BLaER1 (cell line): ENCODE measurements at regions not wholly inside any gene's neighbourhood (a gene's known extent, or its start where the extent isn't known, plus 50 kb on each side); places are given as distances from the start of the nearest gene placed in this dataset.
"Not testable (repeated sequence)": the region's sequence is repeated elsewhere in the genome, so short reads cannot be mapped to it uniquely, and the experiment has no call there.

Source experiments
- H3K27ac ChIP-seq: shearing (Covaris generic); formaldehyde crosslinking; 2 replicates; pipeline ENCODE4 v1.8.1; 2022
- H3K27me3 ChIP-seq: shearing (Covaris generic); formaldehyde crosslinking; 2 replicates; pipeline ENCODE4 v1.8.1; 2022
- H3K36me3 ChIP-seq: shearing (Covaris generic); formaldehyde crosslinking; 2 replicates; pipeline ENCODE4 v1.8.1; 2022
- H3K4me1 ChIP-seq: shearing (Covaris generic); formaldehyde crosslinking; 2 replicates; pipeline ENCODE4 v1.8.1; 2022
- H3K4me2 ChIP-seq: shearing (Covaris generic); formaldehyde crosslinking; 2 replicates; pipeline ENCODE4 v1.8.1; 2022
- H3K4me3 ChIP-seq: shearing (Covaris generic); formaldehyde crosslinking; 2 replicates; pipeline ENCODE4 v1.8.1; 2022
- H3K9ac ChIP-seq: shearing (Covaris generic); formaldehyde crosslinking; 2 replicates; pipeline ENCODE4 v1.8.1; 2022
- H3K9me3 ChIP-seq: shearing (Covaris generic); formaldehyde crosslinking; 2 replicates; pipeline ENCODE4 v1.8.1; 2022
- H4K20me1 ChIP-seq: shearing (Covaris generic); formaldehyde crosslinking; 2 replicates; pipeline ENCODE4 v1.8.1; 2022
- Cebpa-rat ChIP-seq: shearing (Covaris generic); IDR thresholded peaks from 2 replicates; pipeline ENCODE4 v1.8.1; 2022

DNA sequence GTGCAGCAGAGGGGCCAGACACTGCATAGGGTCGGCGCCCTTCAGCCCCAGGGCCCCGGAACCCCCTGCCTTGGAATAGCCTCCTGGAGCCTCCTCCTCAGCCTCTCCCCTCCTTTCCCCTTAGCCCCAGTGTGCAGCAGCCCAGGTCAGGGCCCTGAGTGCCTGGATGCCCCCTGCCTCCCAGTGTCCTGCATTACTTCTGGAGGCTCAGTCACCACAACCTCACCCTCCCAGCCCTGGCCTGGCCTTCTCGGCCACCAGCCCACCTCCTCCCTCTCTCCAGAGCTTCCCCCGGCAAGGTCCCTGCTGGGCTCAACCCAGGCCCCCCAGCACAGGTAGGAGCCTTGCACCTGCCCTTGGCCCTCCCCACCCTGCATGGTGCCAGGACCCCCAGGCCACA, 100.3 kb downstream of the TMEM121 start:
- not testable (repeated sequence) for H3K9me3 ChIP-seq, H3K4me2 ChIP-seq, H3K4me3 ChIP-seq, H3K27ac ChIP-seq, H3K9ac ChIP-seq, H4K20me1 ChIP-seq, H3K27me3 ChIP-seq, H3K36me3 ChIP-seq
- peaks cover 17% of the 10 kb centered on the region for H3K4me1 ChIP-seq

DNA sequence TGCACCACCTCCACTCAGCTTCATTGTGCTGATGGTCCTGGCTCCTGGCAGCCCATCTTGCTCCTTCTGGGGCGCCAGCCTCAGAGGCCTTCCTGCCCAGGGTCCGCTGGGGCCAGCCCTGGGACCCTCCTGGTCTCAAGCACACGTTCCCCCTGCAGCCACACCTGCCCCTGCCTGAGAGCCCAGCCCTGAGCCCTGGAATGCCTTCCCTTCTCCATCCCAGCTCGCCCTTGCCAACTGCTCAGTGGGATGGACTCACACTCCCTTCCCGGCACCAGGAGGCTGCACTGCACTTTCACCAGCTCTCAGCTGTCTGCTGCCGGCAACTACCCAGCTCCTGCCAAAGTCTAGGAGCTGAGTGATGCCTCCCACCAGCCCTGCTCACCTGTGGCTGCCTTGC, 100.9 kb downstream of the TMEM121 start:
- not testable (repeated sequence) for H4K20me1 ChIP-seq, H3K9me3 ChIP-seq, H3K27me3 ChIP-seq, H3K4me2 ChIP-seq, H3K4me3 ChIP-seq, H3K27ac ChIP-seq, H3K9ac ChIP-seq, H3K36me3 ChIP-seq
- H3K4me1 ChIP-seq: peaks cover 17% of the 10 kb centered on the region

DNA sequence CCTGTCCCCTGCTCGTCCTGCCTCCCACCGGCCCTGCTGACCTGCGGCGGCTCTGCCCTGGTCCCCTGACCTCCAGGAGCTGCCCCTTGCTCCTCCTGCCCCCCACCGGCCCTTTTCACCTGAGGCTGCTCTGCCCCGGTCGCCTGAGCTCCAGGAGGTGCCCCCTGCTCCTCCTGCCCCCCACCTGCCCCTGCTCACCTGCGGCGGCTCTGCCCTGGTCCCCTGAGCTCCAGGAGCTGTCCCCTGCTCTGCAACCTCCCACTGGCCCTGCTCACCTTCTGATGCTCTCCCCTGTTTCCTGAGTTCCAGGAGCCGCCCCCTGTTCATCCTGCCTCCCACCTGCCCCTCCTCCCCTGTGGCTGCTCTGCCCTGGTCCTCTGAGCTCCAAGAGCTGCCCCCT, 101.3 kb downstream of the TMEM121 start:
- H3K4me2 ChIP-seq: no peak overlapping the region
- TF ChIP-seq Cebpa-rat: no peak
- peaks cover 17% of the 10 kb centered on the region for H3K4me1 ChIP-seq
- no peaks in the 10 kb centered on the region for H3K27me3 ChIP-seq
- H3K9ac ChIP-seq: no peak overlapping the region
- H3K27ac ChIP-seq: no peak overlapping the region
- H4K20me1 ChIP-seq: no peaks in the 10 kb centered on the region
- H3K9me3 ChIP-seq: peaks cover 6% of the 10 kb centered on the region; the same call in 1 of the 2 replicates
- H3K4me3 ChIP-seq: no peak overlapping the region
- H3K36me3 ChIP-seq: no peaks in the 10 kb centered on the region

DNA sequence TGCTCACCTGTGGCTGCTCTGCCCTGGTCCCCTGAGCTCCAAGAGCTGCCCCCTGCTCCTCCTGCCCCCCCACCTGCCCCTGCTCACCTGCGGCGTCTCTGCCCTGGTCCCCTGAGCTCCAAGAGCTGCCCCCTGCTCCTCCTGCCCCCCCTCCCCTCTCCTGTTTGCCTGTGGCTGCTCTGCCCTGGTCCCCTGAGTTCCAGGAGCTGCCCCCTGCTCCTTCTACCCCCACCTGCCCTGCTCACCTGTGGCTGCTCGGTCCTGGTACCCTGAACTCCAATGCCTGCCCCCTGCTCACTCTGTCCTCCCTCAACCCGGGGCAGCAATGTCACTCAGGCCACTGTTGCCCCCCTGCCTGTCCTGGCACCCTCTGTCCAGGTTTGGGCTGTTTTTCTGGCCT, 101.7 kb downstream of the TMEM121 start:
- peaks cover 17% of the 10 kb centered on the region for H3K4me1 ChIP-seq
- H3K9me3 ChIP-seq, H3K27ac ChIP-seq, H3K4me3 ChIP-seq, H4K20me1 ChIP-seq, H3K9ac ChIP-seq, H3K4me2 ChIP-seq, H3K36me3 ChIP-seq, H3K27me3 ChIP-seq: not testable (repeated sequence)

DNA sequence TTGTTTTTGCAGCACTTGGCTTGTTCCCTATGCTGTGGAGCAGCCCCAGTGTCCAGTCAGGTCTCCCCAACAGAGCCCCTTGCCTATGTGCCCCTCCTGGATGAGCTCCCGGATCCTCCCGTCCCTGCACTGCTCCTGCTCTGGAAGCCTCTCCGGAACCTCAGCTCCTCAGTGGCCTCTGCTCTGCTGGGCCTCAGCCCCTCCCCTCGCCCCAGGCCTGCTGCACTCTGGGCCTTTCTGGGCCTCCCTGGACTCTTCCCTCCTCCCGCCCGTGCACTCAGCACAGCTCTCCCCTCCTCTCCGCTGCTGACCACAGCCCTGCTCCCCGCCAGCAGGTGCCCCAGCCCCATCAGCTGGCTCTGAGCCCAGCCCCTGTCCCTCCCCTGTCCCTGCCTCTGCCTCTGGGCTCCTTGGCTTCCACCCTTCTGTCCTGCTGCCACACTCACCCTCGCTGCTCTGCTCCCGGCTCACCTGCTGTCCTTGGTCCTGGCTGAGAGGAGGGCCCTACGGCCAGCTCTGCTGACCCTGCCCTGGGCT, 102.2 kb downstream of the TMEM121 start:
- not testable (repeated sequence) for H3K9me3 ChIP-seq, H3K27ac ChIP-seq, H3K27me3 ChIP-seq, H3K36me3 ChIP-seq, H4K20me1 ChIP-seq, H3K4me3 ChIP-seq, H3K9ac ChIP-seq, H3K4me2 ChIP-seq
- peaks cover 17% of the 10 kb centered on the region for H3K4me1 ChIP-seq

DNA sequence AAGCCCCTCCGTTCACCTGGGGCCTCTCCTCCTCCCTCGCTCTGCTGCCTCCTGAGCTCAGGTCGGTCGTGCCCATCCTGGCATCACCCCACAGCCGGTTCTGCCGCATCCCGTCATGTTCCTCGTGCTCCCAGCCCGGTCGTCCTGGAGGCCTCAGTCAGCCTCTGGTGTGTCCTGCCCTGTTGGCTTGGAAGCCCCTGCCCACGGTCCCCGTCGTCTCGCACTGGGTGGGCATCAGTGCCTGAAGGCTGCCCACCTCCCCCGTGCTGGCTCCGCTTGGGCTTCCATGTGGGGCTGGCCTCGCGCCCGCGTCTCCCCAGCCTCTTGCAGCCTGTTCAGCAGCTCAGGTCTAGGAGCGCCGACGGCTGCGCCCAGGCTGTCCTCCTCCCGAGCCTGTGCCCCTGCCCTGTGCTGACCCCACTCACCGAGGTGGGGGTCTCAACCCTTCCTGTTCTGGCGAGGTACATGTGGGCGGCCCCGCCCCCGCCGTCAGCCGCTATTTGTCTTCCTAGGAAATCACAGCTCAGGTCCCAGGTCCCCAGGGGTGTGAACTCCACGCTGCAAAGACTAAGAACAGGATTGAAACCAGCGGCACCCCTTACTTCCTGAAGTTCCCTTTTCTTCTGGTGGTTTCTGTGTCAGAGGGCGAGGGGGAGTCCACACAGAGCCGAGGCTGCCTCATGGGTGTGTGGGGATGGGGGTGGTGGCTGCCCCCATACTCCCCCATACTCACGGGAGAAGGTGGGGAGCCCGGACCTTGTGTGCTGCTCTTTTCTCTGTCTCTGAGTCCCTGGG, 102.9 kb downstream of the TMEM121 start:
- not testable (repeated sequence) for H3K36me3 ChIP-seq, H3K9me3 ChIP-seq, H3K4me3 ChIP-seq, H3K9ac ChIP-seq, H3K27me3 ChIP-seq, H4K20me1 ChIP-seq
- Histone ChIP-seq H3K27ac (peak overlapping the region; percentile 30; the same call in 1 of the 2 replicates), H3K4me1 (peaks cover 14% of the 10 kb centered on the region), H3K4me2 (peak overlapping the region; percentile 67)

DNA sequence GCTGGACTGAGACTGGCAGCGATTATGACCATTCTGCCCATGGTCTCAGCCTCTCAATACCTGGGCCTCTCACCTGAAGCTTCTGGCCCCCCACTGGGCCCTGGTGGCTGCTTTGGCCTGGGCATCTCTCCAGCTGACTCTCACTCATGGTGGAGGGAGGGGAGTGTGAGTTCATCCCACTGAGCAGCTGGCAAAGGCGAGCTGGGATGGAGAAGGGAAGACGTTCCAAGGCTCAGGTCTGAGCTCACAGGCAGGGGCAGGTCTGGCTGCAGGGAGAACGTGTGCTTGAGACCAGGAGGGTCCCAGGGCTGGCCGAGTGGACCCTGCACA, 103.5 kb downstream of the TMEM121 start:
- no peaks in the 10 kb centered on the region for H3K27me3 ChIP-seq
- H3K36me3 ChIP-seq: no peaks in the 10 kb centered on the region
- H3K4me3 ChIP-seq: no peak overlapping the region
- TF ChIP-seq Cebpa-rat: no peak
- no peaks in the 10 kb centered on the region for H4K20me1 ChIP-seq
- H3K27ac ChIP-seq: peak overlapping the region; percentile 30; the same call in 1 of the 2 replicates
- H3K9ac ChIP-seq: no peak overlapping the region
- peaks cover 6% of the 10 kb centered on the region; the same call in 1 of the 2 replicates for H3K9me3 ChIP-seq
- H3K4me2 ChIP-seq: peak overlapping the region; percentile 67
- H3K4me1 ChIP-seq: peaks cover 8% of the 10 kb centered on the region

DNA sequence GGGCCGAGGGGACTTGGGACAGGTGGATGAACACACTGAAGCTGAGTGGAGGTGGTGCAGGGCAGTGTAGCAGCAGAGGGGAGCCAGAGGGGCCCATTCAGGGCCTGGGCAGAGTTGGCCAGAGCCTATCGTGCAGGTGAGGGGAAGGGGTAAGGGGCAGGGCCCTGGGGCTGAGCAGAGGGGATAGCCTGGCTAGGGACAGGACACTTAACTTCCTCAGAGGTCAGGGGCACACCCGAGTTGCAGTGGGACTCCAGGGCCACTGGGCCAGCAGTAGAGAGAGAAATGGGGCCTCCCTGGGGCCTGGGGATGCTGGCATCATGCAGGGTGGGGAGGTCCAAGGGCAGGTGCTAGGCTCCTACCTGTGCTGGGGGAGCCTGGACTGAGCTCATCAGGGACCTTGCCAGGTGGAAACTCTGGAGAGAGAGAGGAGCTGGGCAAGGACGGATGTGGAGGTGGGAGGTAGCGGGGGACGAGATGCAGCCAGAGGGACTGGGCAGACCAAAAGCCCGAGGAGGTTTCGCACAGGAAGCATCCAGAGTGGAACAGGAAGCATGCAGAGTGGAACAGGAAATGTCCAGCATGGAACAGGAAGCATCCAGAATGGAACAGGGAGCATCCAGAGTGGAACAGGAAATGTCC, 104.0 kb downstream of the TMEM121 start:
- H3K4me1 ChIP-seq, H3K27me3 ChIP-seq, H3K9ac ChIP-seq, H3K36me3 ChIP-seq, H3K9me3 ChIP-seq, H3K4me2 ChIP-seq, H4K20me1 ChIP-seq, H3K27ac ChIP-seq, H3K4me3 ChIP-seq: not testable (repeated sequence)

DNA sequence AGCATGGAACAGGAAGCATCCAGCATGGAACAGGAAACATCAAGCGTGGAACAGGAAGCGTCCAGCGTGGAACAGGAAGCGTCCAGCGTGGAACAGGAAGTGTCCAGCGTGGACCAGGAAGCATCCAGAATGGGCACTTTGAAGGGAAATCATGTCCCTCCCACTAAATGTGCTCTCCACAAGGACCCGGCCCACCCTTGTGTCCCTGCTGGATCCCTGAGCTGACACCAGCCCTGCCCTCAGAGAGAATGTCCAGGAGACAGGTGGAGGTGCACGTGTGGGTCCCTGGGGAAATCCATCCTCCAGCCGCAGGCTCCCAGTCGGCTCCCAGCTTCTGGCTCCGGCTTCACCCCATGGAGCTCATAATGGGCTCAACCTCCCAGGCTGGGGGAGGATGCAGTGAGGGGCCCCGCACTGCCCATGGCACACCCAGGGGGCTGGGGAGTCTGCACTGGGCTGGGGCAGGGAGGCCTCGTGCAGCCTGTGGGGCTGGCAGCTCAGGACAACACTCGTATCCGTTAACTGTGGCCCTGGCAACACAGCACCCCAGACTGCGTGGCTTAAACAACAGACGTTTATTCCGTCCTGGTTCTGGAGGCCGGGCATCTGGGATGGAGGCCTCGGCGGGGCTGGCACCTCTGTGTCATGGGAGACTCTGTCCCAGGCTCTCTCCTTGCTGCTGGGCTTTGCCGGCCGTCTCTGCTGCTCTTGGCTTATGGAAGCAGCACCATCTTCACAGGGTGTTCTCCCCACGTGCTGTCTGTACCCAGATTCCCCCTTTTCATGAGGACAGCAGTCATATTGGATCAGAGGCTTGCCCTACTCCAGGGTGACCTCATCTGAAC, 104.8 kb downstream of the TMEM121 start:
- H4K20me1 ChIP-seq, H3K36me3 ChIP-seq, H3K4me2 ChIP-seq, H3K27me3 ChIP-seq, H3K27ac ChIP-seq, H3K4me3 ChIP-seq, H3K9me3 ChIP-seq, H3K4me1 ChIP-seq, H3K9ac ChIP-seq: not testable (repeated sequence)

DNA sequence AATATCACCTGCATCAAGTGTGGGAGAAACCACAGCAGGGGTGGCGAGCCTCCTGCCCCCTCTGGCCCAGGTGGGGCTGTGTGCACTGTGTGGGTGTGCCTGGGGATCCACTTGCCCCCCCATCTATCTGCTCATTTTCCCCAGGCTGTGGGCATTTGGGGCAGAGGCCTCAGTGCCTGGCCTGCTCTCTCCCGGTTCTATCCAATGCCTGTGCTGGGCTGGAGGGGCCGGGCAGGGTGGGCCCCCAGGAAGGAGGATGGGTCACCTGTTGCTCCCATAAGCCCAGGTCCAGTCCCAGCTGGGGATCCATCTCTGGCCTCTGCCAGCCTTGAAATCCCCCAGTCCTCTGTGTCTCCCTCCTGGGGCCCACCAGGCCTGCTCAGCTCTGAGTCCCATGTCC, 105.6 kb downstream of the TMEM121 start:
- no peak overlapping the region for H3K9ac ChIP-seq
- no peak overlapping the region for H3K27ac ChIP-seq
- peaks cover 6% of the 10 kb centered on the region; the same call in 1 of the 2 replicates for H3K9me3 ChIP-seq
- no peak overlapping the region for H3K4me2 ChIP-seq
- no peaks in the 10 kb centered on the region for H3K27me3 ChIP-seq
- no peaks in the 10 kb centered on the region for H4K20me1 ChIP-seq
- no peak overlapping the region for H3K4me3 ChIP-seq
- H3K36me3 ChIP-seq: no peaks in the 10 kb centered on the region
- TF ChIP-seq Cebpa-rat: no peak
- H3K4me1 ChIP-seq: peaks cover 8% of the 10 kb centered on the region

DNA sequence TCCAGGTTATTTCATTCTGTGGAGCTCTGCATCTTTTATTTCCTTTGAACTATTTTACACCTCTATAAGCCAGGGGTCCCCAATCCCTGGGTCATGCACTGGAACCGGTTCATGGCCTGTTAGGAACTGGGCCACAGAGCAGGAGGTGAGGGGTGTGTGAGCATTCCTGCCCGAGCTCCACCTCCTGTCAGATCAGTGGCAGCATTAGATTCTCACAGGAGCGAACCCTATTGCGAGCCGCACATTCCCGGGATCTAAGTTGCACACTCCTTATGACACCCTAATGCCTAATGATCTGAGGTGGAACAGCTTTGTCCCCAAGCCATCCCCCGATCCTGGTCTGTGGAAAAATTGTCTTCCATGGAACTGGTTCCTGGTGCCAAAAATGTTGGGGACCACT, 107.2 kb downstream of the TMEM121 start:
- not testable (repeated sequence) for H3K36me3 ChIP-seq, H3K4me3 ChIP-seq, H3K27me3 ChIP-seq, H3K9me3 ChIP-seq, H3K4me2 ChIP-seq, H4K20me1 ChIP-seq, H3K27ac ChIP-seq, H3K9ac ChIP-seq, H3K4me1 ChIP-seq
